HAP-1 (cell line): ENCODE measurements at regions not wholly inside any gene's neighbourhood (a gene's known extent, or its start where the extent isn't known, plus 50 kb on each side); places are given as distances from the start of the nearest gene placed in this dataset.

Experiments
- DNase-seq, 2 experiments: peaks; one replicate each; pipeline ENCODE4 v3.0.0-alpha.2; 2016 to 2020; ENCODE audit warnings: low spot score in 2 of 2
- H3K27me3 ChIP-seq: fragments of 250-450 bp; sonication (Bioruptor Pico); 2 replicates; pipeline ENCODE4 v1.5.1; 2020; ENCODE audit warnings: low read depth, mild to moderate bottlenecking, moderate library complexity
- H3K36me3 ChIP-seq: fragments of 250-450 bp; sonication (Bioruptor Pico); replicated peaks from 2 replicates; pipeline ENCODE4 v1.5.1; 2020; ENCODE audit warnings: mild to moderate bottlenecking
- H3K4me1 ChIP-seq: fragments of 250-450 bp; sonication (Bioruptor Pico); 2 replicates; pipeline ENCODE4 v1.5.1; 2020; ENCODE audit warnings: mild to moderate bottlenecking
- H3K4me3 ChIP-seq: fragments of 250-450 bp; sonication (Bioruptor Pico); 2 replicates; pipeline ENCODE4 v1.5.1; 2020; ENCODE audit warnings: mild to moderate bottlenecking, moderate library complexity
- H3K9me3 ChIP-seq: fragments of 250-450 bp; sonication (Bioruptor Pico); 2 replicates; pipeline ENCODE4 v1.5.1; 2020; ENCODE audit warnings: mild to moderate bottlenecking, moderate library complexity
- in situ Hi-C: fragments of 300-500 bp; cut with MboI; formaldehyde crosslinking; loops from 3 replicates; pipeline ENCODE4 v1.14.3; 2020; ENCODE audit warnings: low sequenced_read_pairs, inconsistent platforms, mixed read lengths

- no peak for DNase-seq
- Histone ChIP-seq H3K4me3 (no peak overlapping the region), H3K9me3 (no peaks in the 10 kb centered on the region), H3K27me3 (no peaks in the 10 kb centered on the region), H3K36me3 (no peaks in the 10 kb centered on the region), H3K4me1 (no peaks in the 10 kb centered on the region)
- in situ Hi-C loops: no loop called here
These were observed 378.0 kb downstream of the ANXA1 start for GRCh38 chr9:73529666-73530065.

- Histone ChIP-seq H3K9me3 (no peaks in the 10 kb centered on the region), H3K36me3 (no peaks in the 10 kb centered on the region), H3K4me3 (no peak overlapping the region), H3K27me3 (no peaks in the 10 kb centered on the region), H3K4me1 (no peaks in the 10 kb centered on the region)
- in situ Hi-C loops: no loop called here
- no peak for DNase-seq
These were observed 379.4 kb downstream of the ANXA1 start for GRCh38 chr9:73531051-73531532.

GRCh38 chr9:73531658-73532057 lies 380.0 kb downstream of the ANXA1 start:
- Histone ChIP-seq H3K4me3 (no peak overlapping the region), H3K9me3 (no peaks in the 10 kb centered on the region), H3K4me1 (no peaks in the 10 kb centered on the region), H3K27me3 (no peaks in the 10 kb centered on the region), H3K36me3 (no peaks in the 10 kb centered on the region)
- in situ Hi-C loops: no loop called here
- DNase-seq: no peak

GRCh38 chr9:73532985-73533384 lies 381.3 kb downstream of the ANXA1 start:
- Histone ChIP-seq H3K4me1 (no peaks in the 10 kb centered on the region), H3K36me3 (no peaks in the 10 kb centered on the region), H3K9me3 (no peaks in the 10 kb centered on the region), H3K27me3 (no peaks in the 10 kb centered on the region; the same call in 1 of the 2 replicates), H3K4me3 (no peak overlapping the region)
- in situ Hi-C loops: no loop called here
- DNase-seq: no peak

- DNase-seq: no peak
- H3K27me3 ChIP-seq: no peaks in the 10 kb centered on the region; the same call in 1 of the 2 replicates
- no peak overlapping the region for H3K4me3 ChIP-seq
- no peaks in the 10 kb centered on the region for H3K4me1 ChIP-seq
- H3K9me3 ChIP-seq: no peaks in the 10 kb centered on the region
- in situ Hi-C loops: no loop called here
- H3K36me3 ChIP-seq: no peaks in the 10 kb centered on the region
These were observed 384.7 kb downstream of the ANXA1 start for GRCh38 chr9:73536403-73536802.

- H3K4me3 ChIP-seq: no peak overlapping the region
- H3K9me3 ChIP-seq: no peaks in the 10 kb centered on the region
- H3K36me3 ChIP-seq: no peaks in the 10 kb centered on the region
- H3K4me1 ChIP-seq: no peaks in the 10 kb centered on the region
- H3K27me3 ChIP-seq: no peaks in the 10 kb centered on the region; the same call in 1 of the 2 replicates
- DNase-seq: no peak
- in situ Hi-C loops: no loop called here
These were observed 385.9 kb downstream of the ANXA1 start for GRCh38 chr9:73537561-73537960.

GRCh38 chr9:73539881-73540390 lies 388.3 kb downstream of the ANXA1 start:
- in situ Hi-C loops: no loop called here
- Histone ChIP-seq H3K9me3 (no peaks in the 10 kb centered on the region), H3K36me3 (no peaks in the 10 kb centered on the region), H3K4me3 (no peak overlapping the region), H3K4me1 (no peaks in the 10 kb centered on the region), H3K27me3 (peaks cover 3% of the 10 kb centered on the region; the same call in 1 of the 2 replicates)
- no peak for DNase-seq

- DNase-seq: no peak
- Histone ChIP-seq H3K36me3 (no peaks in the 10 kb centered on the region), H3K4me1 (no peaks in the 10 kb centered on the region), H3K27me3 (peaks cover 4% of the 10 kb centered on the region; the same call in 1 of the 2 replicates), H3K4me3 (no peak overlapping the region), H3K9me3 (no peaks in the 10 kb centered on the region)
- in situ Hi-C loops: no loop called here
These were observed 390.3 kb downstream of the ANXA1 start for GRCh38 chr9:73541923-73542322.

- H3K9me3 ChIP-seq: no peaks in the 10 kb centered on the region
- in situ Hi-C loops: no loop called here
- DNase-seq: no peak
- no peaks in the 10 kb centered on the region for H3K4me1 ChIP-seq
- no peaks in the 10 kb centered on the region for H3K36me3 ChIP-seq
- no peak overlapping the region for H3K4me3 ChIP-seq
- H3K27me3 ChIP-seq: 0 out of 2 replicates have a peak, but pooled peaks cover 4% of the 10 kb centered on the region
These were observed 392.1 kb downstream of the ANXA1 start for GRCh38 chr9:73543727-73544126.

- DNase-seq: no peak
- Histone ChIP-seq H3K9me3 (no peaks in the 10 kb centered on the region), H3K36me3 (no peaks in the 10 kb centered on the region), H3K27me3 (0 out of 2 replicates have a peak, but pooled peaks cover 4% of the 10 kb centered on the region), H3K4me1 (no peaks in the 10 kb centered on the region), H3K4me3 (no peak overlapping the region)
- in situ Hi-C loops: no loop called here
These were observed 396.5 kb downstream of the ANXA1 start for GRCh38 chr9:73548201-73548600.

- no peak for DNase-seq
- Histone ChIP-seq H3K36me3 (no peaks in the 10 kb centered on the region), H3K9me3 (no peaks in the 10 kb centered on the region), H3K4me1 (no peaks in the 10 kb centered on the region), H3K27me3 (peaks cover 5% of the 10 kb centered on the region; the same call in 1 of the 2 replicates), H3K4me3 (no peak overlapping the region)
- in situ Hi-C loops: no loop called here
These were observed 398.3 kb downstream of the ANXA1 start for GRCh38 chr9:73549991-73550390.

- in situ Hi-C loops: no loop called here
- Histone ChIP-seq H3K27me3 (peaks cover 8% of the 10 kb centered on the region), H3K4me1 (no peaks in the 10 kb centered on the region), H3K36me3 (no peaks in the 10 kb centered on the region), H3K4me3 (no peak overlapping the region), H3K9me3 (no peaks in the 10 kb centered on the region)
- DNase-seq: no peak
These were observed 401.6 kb downstream of the ANXA1 start for GRCh38 chr9:73553295-73553694.

GRCh38 chr9:73558471-73558870 lies 406.8 kb downstream of the ANXA1 start:
- no peak for DNase-seq
- Histone ChIP-seq H3K27me3 (peaks cover 8% of the 10 kb centered on the region), H3K4me1 (no peaks in the 10 kb centered on the region), H3K9me3 (no peaks in the 10 kb centered on the region), H3K4me3 (no peak overlapping the region), H3K36me3 (no peaks in the 10 kb centered on the region)
- in situ Hi-C loops: no loop called here

- in situ Hi-C loops: no loop called here
- Histone ChIP-seq H3K27me3 (no peaks in the 10 kb centered on the region), H3K4me3 (no peak overlapping the region), H3K9me3 (no peaks in the 10 kb centered on the region), H3K4me1 (no peaks in the 10 kb centered on the region), H3K36me3 (no peaks in the 10 kb centered on the region)
- DNase-seq: no peak
These were observed 413.4 kb downstream of the ANXA1 start for GRCh38 chr9:73565026-73565425.
